B cell (primary cell): ENCODE measurements at regions not wholly inside any gene's neighbourhood (a gene's known extent, or its start where the extent isn't known, plus 50 kb on each side); places are given as distances from the start of the nearest gene placed in this dataset.

ENCODE experiments used
- ATAC-seq: fragments of 200-7000 bp; cut with Tn5 transposase; one replicate; pipeline ENCODE4 v1.10.0; 2021; ENCODE audit warnings: low read depth, mild to moderate bottlenecking, moderate number of reproducible peaks, moderate library complexity
- CTCF ChIA-PET: fragments of 350-600 bp; sonication (Branson Sonifier 250); formaldehyde crosslinking; loops from one replicate; lab custom pipeline; 2021; ENCODE audit warnings: antibody characterized with exemption, inconsistent platforms; lab: Charles Lee
- POLR2A ChIA-PET: fragments of 350-600 bp; sonication (Branson Sonifier 250); formaldehyde crosslinking; loops from one replicate; lab custom pipeline; 2021; ENCODE audit warnings: antibody characterized with exemption; lab: Charles Lee
- DNase-seq: peaks from one replicate; pipeline ENCODE4 v3.0.0; 2013
- H2AFZ ChIP-seq: 2 replicates; pipeline ENCODE4 v1.6.1; 2012; ENCODE audit warnings: mild to moderate bottlenecking, low read depth, low read length; ENCODE audit not compliant: insufficient read depth, poor library complexity, severe bottlenecking
- H3K27ac ChIP-seq, 2 donors: 1 replicate in 1 of 2; 2 replicates in 1 of 2; pipeline ENCODE4 v1.5.1; 2012 to 2013; ENCODE audit warnings: low read length in 2 of 2, mild to moderate bottlenecking in 2 of 2, moderate library complexity in 1 of 2
- H3K27me3 ChIP-seq, 4 experiments: fragments of 200-600 bp in 1 of 4; sonication (generic) in 1 of 4; replicated peaks in 1 of 4; 1 replicate in 2 of 4; 2 replicates in 2 of 4; pipeline versions ENCODE4 v1.6.1 to v1.7.0; 2013 to 2016; ENCODE audit warnings: low read length in 3 of 4, mild to moderate bottlenecking in 2 of 4, mixed read lengths in 1 of 4, moderate library complexity in 1 of 4; ENCODE audit not compliant: insufficient read depth in 4 of 4, control insufficient read depth in 3 of 4; ENCODE audit errors: control extremely low read depth in 1 of 4
- H3K36me3 ChIP-seq, 2 experiments: replicated peaks in 1 of 2; 1 replicate in 1 of 2; 2 replicates in 1 of 2; pipeline versions ENCODE4 v1.6.1 to v1.7.1; 2013; ENCODE audit warnings: low read length in 1 of 2; ENCODE audit not compliant: insufficient read depth in 2 of 2, control insufficient read depth in 1 of 2; ENCODE audit errors: control extremely low read depth in 1 of 2, extremely low read depth in 1 of 2
- H3K4me1 ChIP-seq, 2 donors: fragments of 200-600 bp in 1 of 2; sonication (generic) in 1 of 2; 1 replicate in 1 of 2; 2 replicates in 1 of 2; pipeline versions ENCODE4 v1.5.1 to v1.6.1; 2013 to 2017; ENCODE audit warnings: low read length in 2 of 2; ENCODE audit not compliant: control insufficient read depth in 2 of 2, insufficient read depth in 2 of 2
- H3K4me2 ChIP-seq: replicated peaks from 2 replicates; pipeline ENCODE3; 2012; ENCODE audit warnings: mild to moderate bottlenecking, low read depth, low read length; ENCODE audit not compliant: poor library complexity, severe bottlenecking
- H3K4me3 ChIP-seq, 5 experiments: fragments of 200-600 bp in 1 of 5; sonication (generic) in 1 of 5; 1 replicate in 3 of 5; 2 replicates in 2 of 5; pipeline versions ENCODE4 v1.5.1 to v1.7.0; 2011 to 2016; ENCODE audit warnings: low read length in 4 of 5, mild to moderate bottlenecking in 4 of 5, low read depth in 2 of 5, control low read depth in 1 of 5, moderate library complexity in 1 of 5; ENCODE audit not compliant: insufficient read depth in 1 of 5; ENCODE audit errors: control extremely low read depth in 1 of 5, extremely low read depth in 1 of 5
- H3K79me2 ChIP-seq: fragments of 200-600 bp; sonication (generic); one replicate; pipeline ENCODE4 v1.6.0; 2016; ENCODE audit warnings: low read length; ENCODE audit not compliant: control insufficient read depth, insufficient read depth
- H3K9ac ChIP-seq: fragments of 200-600 bp; sonication (generic); 2 replicates; pipeline ENCODE4 v1.6.1; 2017; ENCODE audit warnings: mild to moderate bottlenecking, low read length, moderate library complexity
- H3K9me3 ChIP-seq, 3 donors: one replicate each; pipeline versions ENCODE4 v1.6.1 to v1.7.1; 2013; ENCODE audit warnings: low read length in 2 of 3; ENCODE audit not compliant: control insufficient read depth in 2 of 3, insufficient read depth in 1 of 3; ENCODE audit errors: control extremely low read depth in 1 of 3
- H4K20me1 ChIP-seq: 2 replicates; pipeline ENCODE4 v1.6.0; 2012; ENCODE audit warnings: mild to moderate bottlenecking, low read length; ENCODE audit not compliant: insufficient read depth, control insufficient read depth, poor library complexity, severe bottlenecking
- H3K27ac Mint-ChIP-seq: one replicate; pipeline ENCODE4 v1.8.0; 2021; ENCODE audit warnings: mixed read lengths
- H3K27me3 Mint-ChIP-seq: one replicate; pipeline ENCODE4 v1.8.0; 2021; ENCODE audit warnings: mixed read lengths
- H3K4me1 Mint-ChIP-seq: one replicate; pipeline ENCODE4 v1.8.0; 2021; ENCODE audit warnings: mixed read lengths
- H3K4me3 Mint-ChIP-seq: one replicate; pipeline ENCODE4 v1.8.0; 2021; ENCODE audit warnings: mixed read lengths
- H3K9me3 Mint-ChIP-seq: one replicate; pipeline ENCODE4 v1.8.0; 2022; ENCODE audit warnings: mixed read lengths; ENCODE audit not compliant: insufficient read depth
- CTCF ChIP-seq: fragments of 200-600 bp; IDR thresholded peaks from one replicate; pipeline ENCODE4 v1.8.0; 2022; ENCODE audit warnings: antibody characterized with exemption, mild to moderate bottlenecking
- EZH2 ChIP-seq: IDR thresholded peaks from 2 replicates; pipeline ENCODE4 v1.6.1; 2012; ENCODE audit warnings: borderline replicate concordance, low read depth, mild to moderate bottlenecking, moderate library complexity, low read length; ENCODE audit not compliant: insufficient read depth, poor library complexity, severe bottlenecking
- WGBS: methylation state at CpG from one replicate; pipeline ENCODE4 v1.1.5; 2013; ENCODE audit warnings: missing lambda C conversion rate; ENCODE audit not compliant: insufficient coverage; 5-methylcytosine and 5-hydroxymethylcytosine counted together
- intact Hi-C: fragments of 100-400 bp; cut with micrococcal nuclease; formaldehyde crosslinking; loops from one replicate; pipeline ENCODE4 v1.10.0; 2022

- Histone ChIP-seq H3K9me3 (peaks cover 0 to 2% (median 0%) of the 10 kb centered on the region in 3 donors), H3K36me3 (no peaks in the 10 kb centered on the region), H3K4me2 (no peak overlapping the region), H3K4me3 (no peak overlapping the region), H3K27me3 (no peaks in the 10 kb centered on the region), H2AFZ (no peak overlapping the region), H3K9ac (no peak overlapping the region), H4K20me1 (no peaks in the 10 kb centered on the region), H3K27ac (no peak overlapping the region), H3K79me2 (no peaks in the 10 kb centered on the region), H3K4me1 (no peaks in the 10 kb centered on the region)
- Mint-ChIP-seq H3K4me3 (no peak overlapping the region), H3K9me3 (no peaks in the 10 kb centered on the region), H3K27ac (no peak overlapping the region), H3K27me3 (peaks cover 9% of the 10 kb centered on the region), H3K4me1 (no peaks in the 10 kb centered on the region)
- CTCF ChIA-PET: no interaction called here
- WGBS: 79% methylated on average over 2 of the region's 2 CpGs
- POLR2A ChIA-PET: no interaction called here
- TF ChIP-seq EZH2 (no peak), CTCF (no peak)
- DNase-seq (no peak), ATAC-seq (no peak)
- intact Hi-C loops: no loop called here
Measured at GRCh38 chr5:133664422-133664821, 52.1 kb upstream of the FSTL4 start.

GRCh38 chr5:133663397-133664054 is 51.2 kb upstream of the FSTL4 start:
- DNase-seq (no peak), ATAC-seq (no peak)
- H3K4me1 ChIP-seq: peaks cover 0 to 4% of the 10 kb centered on the region in 2 donors
- ChIA-PET POLR2A (no interaction called here), CTCF (no interaction called here)
- H3K27me3 ChIP-seq: no peaks in the 10 kb centered on the region
- no peaks in the 10 kb centered on the region for H3K36me3 ChIP-seq
- H3K9ac ChIP-seq: no peak overlapping the region
- Mint-ChIP-seq H3K4me3 (no peak overlapping the region), H3K9me3 (no peaks in the 10 kb centered on the region), H3K27ac (no peak overlapping the region), H3K27me3 (peaks cover 6% of the 10 kb centered on the region), H3K4me1 (peaks cover 4% of the 10 kb centered on the region)
- no peak overlapping the region for H3K4me2 ChIP-seq
- no peaks in the 10 kb centered on the region for H3K9me3 ChIP-seq
- TF ChIP-seq CTCF: no peak
- TF ChIP-seq EZH2: no peak
- H4K20me1 ChIP-seq: no peaks in the 10 kb centered on the region
- no peak overlapping the region for H2AFZ ChIP-seq
- no peaks in the 10 kb centered on the region for H3K79me2 ChIP-seq
- intact Hi-C loops: no loop called here
- WGBS: 89% methylated on average over 6 of the region's 7 CpGs
- no peak overlapping the region for H3K27ac ChIP-seq
- no peak overlapping the region for H3K4me3 ChIP-seq
